Cardiac fibroblast (primary cell): ENCODE measurements at regions not wholly inside any gene's neighbourhood (a gene's known extent, or its start where the extent isn't known, plus 50 kb on each side); places are given as distances from the start of the nearest gene placed in this dataset.
"Not testable (repeated sequence)": the region's sequence is repeated elsewhere in the genome, so short reads cannot be mapped to it uniquely, and the experiment has no call there.

Source experiments
- DNase-seq, 2 donors: peaks; one replicate each; pipeline versions ENCODE4 v3.0.0 to v3.0.0-alpha.2; 2010; ENCODE audit warnings: low read depth in 2 of 2
- H3K4me3 ChIP-seq, 2 donors: replicated peaks in 1 of 2; 1 replicate in 1 of 2; 2 replicates in 1 of 2; pipeline ENCODE4 v1.5.1; 2011; ENCODE audit warnings: low read depth in 2 of 2, low read length in 2 of 2, mild to moderate bottlenecking in 2 of 2, moderate library complexity in 1 of 2
- TF ChIP-seq, protein P1 (sequence below): IDR thresholded peaks from one replicate; pipeline ENCODE4 v1.5.1; 2011; ENCODE audit warnings: low read depth, mild to moderate bottlenecking, low read length, inconsistent platforms

- TF ChIP-seq, protein P1, sequence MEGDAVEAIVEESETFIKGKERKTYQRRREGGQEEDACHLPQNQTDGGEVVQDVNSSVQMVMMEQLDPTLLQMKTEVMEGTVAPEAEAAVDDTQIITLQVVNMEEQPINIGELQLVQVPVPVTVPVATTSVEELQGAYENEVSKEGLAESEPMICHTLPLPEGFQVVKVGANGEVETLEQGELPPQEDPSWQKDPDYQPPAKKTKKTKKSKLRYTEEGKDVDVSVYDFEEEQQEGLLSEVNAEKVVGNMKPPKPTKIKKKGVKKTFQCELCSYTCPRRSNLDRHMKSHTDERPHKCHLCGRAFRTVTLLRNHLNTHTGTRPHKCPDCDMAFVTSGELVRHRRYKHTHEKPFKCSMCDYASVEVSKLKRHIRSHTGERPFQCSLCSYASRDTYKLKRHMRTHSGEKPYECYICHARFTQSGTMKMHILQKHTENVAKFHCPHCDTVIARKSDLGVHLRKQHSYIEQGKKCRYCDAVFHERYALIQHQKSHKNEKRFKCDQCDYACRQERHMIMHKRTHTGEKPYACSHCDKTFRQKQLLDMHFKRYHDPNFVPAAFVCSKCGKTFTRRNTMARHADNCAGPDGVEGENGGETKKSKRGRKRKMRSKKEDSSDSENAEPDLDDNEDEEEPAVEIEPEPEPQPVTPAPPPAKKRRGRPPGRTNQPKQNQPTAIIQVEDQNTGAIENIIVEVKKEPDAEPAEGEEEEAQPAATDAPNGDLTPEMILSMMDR: no peak
Observed at GRCh38 chr9:40928803-40929487, 199.5 kb downstream of the FOXD4L6 start.

DNA sequence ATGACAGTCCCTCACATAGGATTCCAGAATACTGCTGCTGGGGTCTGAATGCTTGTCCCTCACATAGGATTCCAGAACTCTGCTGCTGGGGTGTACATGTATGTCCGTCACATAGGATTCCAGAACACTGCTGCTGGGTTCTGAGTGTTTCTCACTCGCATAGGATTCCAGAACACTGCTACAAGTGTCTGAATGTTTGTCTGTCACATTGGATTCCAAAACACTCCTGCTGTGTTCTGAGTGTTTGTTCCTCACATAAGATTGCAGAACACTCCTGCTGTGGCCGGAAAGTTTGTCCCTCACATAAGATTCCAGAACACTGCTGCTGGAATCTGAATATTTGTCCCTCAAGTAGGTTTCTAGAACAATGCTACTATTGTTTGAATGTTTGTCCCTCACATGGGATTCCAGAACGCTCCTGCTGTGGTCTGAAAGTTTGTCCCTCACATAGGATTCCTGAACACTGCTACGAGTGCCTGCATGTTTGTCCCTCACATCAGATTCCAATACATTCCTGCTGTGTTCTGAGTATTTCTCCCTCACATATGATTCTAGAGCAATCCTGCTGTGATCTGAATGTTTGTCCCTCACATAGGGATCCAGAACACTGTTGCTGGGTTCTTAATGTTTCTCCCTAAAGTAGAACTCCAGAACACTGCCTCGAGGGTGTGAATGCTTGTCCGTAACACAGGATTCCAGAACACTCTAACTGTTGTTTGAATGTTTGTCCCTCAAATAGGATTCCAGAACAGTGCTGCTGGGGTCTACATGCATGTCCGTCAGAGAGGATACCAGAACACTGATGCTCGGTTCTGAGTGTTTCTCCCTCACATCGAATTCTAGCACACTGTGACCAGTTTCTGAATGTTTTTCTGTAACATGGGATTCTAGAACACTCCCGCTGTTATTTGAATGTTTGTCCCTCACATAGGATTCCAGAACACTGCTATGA, 200.4 kb downstream of the FOXD4L6 start:
- TF ChIP-seq, protein P1: no peak
- no peak overlapping the region for H3K4me3 ChIP-seq
- no peak for DNase-seq

More at GRCh38 chr9:40928803-40929487, 199.5 kb downstream of the FOXD4L6 start:
- H3K4me3 ChIP-seq: no peak overlapping the region
- no peak for DNase-seq

- H3K4me3 ChIP-seq: no peak overlapping the region
- TF ChIP-seq, protein P1: no peak
- DNase-seq: no peak
Observed at GRCh38 chr9:40927260-40927631, 201.2 kb downstream of the FOXD4L6 start.

DNA sequence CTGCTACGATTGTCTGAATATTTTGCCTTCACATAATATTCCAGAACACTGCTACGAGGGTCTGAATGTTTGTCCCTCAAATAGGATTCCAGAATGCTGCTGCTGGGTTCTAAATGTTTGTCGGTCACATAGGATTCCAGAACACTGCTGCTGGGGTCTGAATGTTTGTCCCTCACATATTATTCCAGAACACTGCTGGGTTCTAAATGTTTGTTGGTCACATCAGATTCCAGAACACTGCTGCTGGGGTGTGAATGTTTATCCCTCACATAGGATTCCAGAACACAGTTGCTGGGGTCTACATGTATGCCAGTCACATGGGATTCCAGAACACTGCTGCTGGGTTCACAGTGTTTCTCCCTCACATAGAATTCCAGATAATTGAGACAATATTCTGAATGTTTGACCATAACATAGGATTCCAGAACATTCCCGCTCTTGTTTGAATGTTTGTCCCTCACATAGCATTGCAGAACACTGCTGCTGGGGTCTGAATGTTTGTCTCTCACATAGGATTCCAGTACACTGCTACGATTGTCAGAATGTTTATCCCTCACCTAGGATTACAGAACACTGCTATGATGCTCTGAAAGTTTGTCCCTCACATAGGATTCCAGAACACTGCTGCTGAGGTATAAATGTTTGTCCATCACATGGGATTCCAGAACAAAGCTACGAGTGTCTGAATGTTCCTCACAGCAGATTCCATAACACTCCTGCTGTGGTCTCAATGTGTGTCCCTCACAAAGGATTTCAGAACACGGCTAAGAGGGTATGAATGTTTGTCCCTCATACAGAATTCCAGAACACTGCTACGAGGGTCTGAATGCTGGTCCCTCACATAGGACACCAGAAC, 201.8 kb downstream of the FOXD4L6 start:
- TF ChIP-seq, protein P1: no peak
- DNase-seq: no peak
- H3K4me3 ChIP-seq: no peak overlapping the region

- no peak overlapping the region for H3K4me3 ChIP-seq
- TF ChIP-seq, protein P1: no peak
- DNase-seq: no peak
Observed at GRCh38 chr9:40925149-40925548, 203.3 kb downstream of the FOXD4L6 start.

- DNase-seq, H3K4me3 ChIP-seq: not testable (repeated sequence)
Observed at GRCh38 chr9:40916399-40916783, 212.1 kb downstream of the FOXD4L6 start.

DNA sequence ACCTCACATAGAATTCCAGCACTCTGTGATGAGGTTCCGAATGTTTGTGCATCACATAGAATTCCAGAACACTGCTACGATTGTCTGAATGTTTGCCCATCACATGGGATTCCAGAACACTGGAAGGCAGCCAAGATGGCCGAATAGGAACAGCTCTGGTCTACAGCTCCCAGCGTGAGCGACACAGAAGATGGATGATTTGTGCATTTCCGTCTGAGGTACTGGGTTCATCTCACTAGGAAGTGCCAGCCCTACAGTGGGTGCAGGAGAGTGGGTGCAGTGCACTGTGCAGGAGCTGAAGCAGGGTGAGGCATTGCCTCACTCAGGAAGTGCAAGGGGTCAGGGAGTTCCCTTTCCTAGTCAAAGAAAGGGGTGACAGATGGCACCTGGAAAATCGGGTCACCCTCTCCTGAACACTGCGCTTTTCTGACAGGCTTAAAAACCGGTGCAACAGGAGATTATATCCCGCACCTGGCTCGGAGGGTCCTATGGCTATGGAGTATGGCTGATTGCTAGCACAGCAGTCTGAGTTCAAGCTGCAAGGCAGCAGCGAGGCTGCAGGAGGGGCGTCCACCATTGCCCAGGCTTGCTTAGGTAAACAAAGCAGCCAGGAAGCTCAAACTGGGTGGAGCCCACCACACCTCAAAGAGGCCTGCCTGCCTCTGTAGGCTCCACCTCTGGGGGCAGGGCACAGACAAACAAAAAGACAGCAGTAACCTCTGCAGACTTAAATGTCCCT, 212.7 kb downstream of the FOXD4L6 start:
- H3K4me3 ChIP-seq, DNase-seq: not testable (repeated sequence)
